ENCODE measurements at regions not wholly inside any gene's neighbourhood (a gene's known extent, or its start where the extent isn't known, plus 50 kb on each side); places are given as distances from the start of the nearest gene placed in this dataset.

DNA sequence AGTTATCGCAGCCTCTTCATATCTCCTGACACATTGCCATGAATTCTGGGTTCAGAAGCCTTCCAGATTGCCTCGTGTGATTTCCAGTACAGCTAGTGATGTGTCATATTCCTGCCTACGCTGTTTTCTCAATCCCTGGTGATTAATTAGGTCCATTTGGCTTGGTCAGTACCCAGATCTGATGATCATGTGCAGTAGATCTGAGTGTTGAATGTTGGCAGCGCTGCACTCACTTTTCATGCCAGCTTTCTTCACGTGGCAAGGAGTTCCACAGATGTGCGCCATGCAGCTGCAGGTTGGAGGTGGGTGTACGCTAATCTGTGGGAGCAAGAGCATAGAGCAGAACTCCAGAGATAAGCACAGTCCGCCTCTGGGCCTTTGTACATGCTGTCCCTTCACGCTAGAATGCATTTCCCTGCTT, 86.9 kb upstream of the COL6A5 start:
- TF ChIP-seq CTCF (tag by site-specific recombination; IDR thresholded peaks at IDR 0.05) (no peak), ZNF23 (tag by site-specific recombination; IDR thresholded peaks at IDR 0.05; ENCODE audit: borderline replicate concordance) (no peak), ZSCAN16 (tag by site-specific recombination; IDR thresholded peaks at IDR 0.05) (no peak), ZNF777 (tag by site-specific recombination; IDR thresholded peaks at IDR 0.05; ENCODE audit: borderline replicate concordance) (no peak), ZNF398 (tag by site-specific recombination; IDR thresholded peaks at IDR 0.05) (no peak), ZBTB7A (tag by site-specific recombination; IDR thresholded peaks at IDR 0.05; ENCODE audit: low read depth) (no peak), ZNF560 (tag by site-specific recombination; IDR thresholded peaks at IDR 0.05; ENCODE audit: borderline replicate concordance) (no peak)
- TF ChIP-seq, protein P1, sequence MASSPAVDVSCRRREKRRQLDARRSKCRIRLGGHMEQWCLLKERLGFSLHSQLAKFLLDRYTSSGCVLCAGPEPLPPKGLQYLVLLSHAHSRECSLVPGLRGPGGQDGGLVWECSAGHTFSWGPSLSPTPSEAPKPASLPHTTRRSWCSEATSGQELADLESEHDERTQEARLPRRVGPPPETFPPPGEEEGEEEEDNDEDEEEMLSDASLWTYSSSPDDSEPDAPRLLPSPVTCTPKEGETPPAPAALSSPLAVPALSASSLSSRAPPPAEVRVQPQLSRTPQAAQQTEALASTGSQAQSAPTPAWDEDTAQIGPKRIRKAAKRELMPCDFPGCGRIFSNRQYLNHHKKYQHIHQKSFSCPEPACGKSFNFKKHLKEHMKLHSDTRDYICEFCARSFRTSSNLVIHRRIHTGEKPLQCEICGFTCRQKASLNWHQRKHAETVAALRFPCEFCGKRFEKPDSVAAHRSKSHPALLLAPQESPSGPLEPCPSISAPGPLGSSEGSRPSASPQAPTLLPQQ (tag by site-specific recombination; IDR thresholded peaks at IDR 0.05) = no peak
- TF ChIP-seq, protein P2, sequence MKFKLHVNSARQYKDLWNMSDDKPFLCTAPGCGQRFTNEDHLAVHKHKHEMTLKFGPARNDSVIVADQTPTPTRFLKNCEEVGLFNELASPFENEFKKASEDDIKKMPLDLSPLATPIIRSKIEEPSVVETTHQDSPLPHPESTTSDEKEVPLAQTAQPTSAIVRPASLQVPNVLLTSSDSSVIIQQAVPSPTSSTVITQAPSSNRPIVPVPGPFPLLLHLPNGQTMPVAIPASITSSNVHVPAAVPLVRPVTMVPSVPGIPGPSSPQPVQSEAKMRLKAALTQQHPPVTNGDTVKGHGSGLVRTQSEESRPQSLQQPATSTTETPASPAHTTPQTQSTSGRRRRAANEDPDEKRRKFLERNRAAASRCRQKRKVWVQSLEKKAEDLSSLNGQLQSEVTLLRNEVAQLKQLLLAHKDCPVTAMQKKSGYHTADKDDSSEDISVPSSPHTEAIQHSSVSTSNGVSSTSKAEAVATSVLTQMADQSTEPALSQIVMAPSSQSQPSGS (tag by site-specific recombination; IDR thresholded peaks at IDR 0.05; ENCODE audit: low read depth) = no peak

All from HEK293 (cell line).